ENCODE measurements at regions not wholly inside any gene's neighbourhood (a gene's known extent, or its start where the extent isn't known, plus 50 kb on each side); places are given as distances from the start of the nearest gene placed in this dataset.
"Not testable (repeated sequence)": the region's sequence is repeated elsewhere in the genome, so short reads cannot be mapped to it uniquely, and the experiment has no call there.

- no peak for DNase-seq (ENCODE audit: extremely low spot score, insufficient read length, low read depth)
- no peak for FAIRE-seq
Observed at GRCh38 chr3:16066975-16067374, 107.5 kb upstream of the GALNT15 start.

DNA sequence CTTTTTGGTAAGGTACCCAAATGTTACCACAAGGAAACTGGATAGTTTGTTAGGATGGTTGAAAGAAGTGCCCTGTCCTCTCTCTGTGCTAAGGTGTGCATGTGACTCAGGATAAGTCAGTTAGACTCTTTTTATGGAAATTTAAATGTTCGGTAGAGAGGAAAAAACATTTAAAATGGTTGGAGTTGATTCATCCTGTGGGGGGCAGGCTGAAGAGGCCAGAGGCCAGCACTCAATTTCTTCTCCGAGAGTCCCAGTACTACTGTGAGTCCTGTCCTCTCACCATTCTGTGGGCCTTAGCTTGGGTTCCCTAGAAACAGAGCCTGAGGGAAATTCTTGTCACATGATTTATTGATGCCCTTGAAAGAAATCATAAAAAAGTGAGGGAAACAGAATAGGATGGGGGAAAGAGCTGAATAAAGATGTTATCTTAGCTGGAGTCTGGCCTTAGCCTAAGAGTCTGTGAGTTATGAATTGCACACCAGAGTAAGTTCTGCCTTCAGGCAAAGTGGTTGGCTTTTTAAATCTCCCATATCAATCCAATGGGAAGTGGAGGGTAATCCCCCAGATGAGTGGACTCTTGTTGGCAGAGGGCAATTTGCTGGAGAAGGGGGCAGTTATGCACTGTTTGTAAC lies 106.5 kb upstream of the GALNT15 start:
- no peak for DNase-seq (ENCODE audit: extremely low spot score, insufficient read length, low read depth)
- FAIRE-seq = no peak

DNA sequence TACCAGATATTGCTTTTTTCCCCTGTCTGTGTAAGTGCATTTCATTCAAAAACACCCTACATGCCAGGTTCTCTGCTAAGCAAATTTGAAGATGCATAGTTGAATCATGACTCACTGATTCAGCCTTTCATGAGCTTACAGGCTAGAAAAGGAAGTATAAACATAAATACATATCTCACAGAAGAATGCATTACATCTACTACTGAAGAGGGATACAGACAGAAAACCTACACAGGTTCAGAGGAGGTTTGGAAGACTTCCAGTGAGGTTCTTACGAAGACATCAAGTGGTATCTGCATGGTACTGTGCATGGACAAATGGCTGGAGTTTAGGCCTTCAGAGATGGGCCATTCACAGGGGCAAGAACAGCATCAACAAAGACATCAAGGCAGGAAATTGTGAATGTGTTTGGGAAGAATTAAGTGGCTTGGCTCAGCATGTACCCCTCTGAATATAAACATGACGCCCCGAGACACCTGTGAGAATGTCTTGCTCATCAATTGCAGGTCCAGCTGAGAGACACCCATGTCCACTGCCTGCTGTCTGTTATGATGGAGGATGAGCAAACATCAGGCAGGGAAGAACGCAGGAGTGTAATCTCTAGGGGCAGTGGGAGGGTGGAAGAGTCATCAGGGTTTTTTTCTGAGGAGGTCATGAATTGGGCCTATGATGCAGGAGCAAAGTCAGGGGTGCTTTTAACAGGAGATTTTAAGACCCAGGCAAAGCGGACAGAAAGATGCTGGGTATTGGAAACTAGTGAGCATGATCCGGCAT lies 105.1 kb upstream of the GALNT15 start:
- FAIRE-seq = no peak
- no peak for DNase-seq (ENCODE audit: extremely low spot score, insufficient read length, low read depth)

DNA sequence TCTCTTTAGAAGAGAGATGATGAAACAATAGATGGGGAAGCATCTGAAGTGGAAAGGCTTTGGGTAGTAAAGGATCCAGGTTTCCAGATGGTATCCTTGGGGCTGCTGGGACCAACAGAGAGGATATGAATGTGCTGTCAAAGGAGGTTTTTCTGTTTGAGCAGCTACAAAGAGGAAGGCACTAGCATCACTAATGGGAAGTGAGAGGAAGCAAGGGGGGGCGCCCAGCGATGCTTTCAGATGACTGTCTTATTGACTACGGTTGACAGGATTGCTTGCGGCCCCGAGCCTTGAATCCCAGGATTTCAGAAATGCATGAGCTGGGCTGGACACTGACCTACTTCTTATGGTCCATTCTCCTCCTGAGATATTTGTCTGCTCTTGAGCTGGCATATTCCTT lies 103.8 kb upstream of the GALNT15 start:
- no peak for FAIRE-seq

DNA sequence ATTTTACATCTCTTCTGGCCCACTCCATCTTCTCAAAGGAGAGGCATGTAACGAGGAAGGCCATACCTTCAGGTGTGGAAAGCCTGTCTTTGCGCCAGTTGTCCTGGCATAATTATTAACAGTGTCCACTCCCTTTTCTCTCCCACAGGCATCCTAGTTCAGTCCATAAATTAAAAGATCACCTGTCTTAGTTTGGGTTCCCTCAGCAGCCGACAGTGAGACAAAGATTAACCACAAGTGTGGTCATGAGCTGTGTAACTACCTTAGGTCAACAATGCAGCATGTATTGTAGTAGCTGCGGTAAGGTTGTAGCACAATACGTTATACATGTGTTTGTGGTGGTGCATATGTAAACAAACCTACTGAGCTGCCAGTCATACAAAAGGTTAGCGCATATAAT lies 103.3 kb upstream of the GALNT15 start:
- no peak for FAIRE-seq
- DNase-seq (ENCODE audit: extremely low spot score, insufficient read length, low read depth) = no peak

More for the DNA sequence above, 103.8 kb upstream of the GALNT15 start:
- DNase-seq (ENCODE audit: extremely low spot score, insufficient read length, low read depth) = no peak

GRCh38 chr3:16072420-16073110 lies 101.9 kb upstream of the GALNT15 start:
- DNase-seq (ENCODE audit: extremely low spot score, insufficient read length, low read depth) (no peak), FAIRE-seq (no peak)

DNA sequence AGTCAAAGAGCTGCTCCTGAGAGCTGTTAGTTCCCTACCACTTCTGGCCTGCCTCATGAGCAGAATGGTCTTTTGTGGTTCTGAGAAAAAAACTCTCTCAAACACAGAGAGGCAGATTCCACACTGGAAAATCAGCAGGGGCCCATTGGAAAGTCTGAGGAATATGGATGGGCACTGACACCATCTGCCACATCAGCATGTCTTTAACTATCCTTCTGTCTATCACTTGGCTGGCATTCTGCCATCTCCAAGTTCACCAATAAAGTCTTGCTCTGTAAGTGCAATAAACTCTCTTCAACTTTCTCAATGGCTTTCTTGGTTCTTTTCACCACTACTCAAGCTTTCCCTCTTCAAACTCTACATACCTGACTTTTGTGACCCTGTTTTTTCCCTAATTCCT lies 101.3 kb upstream of the GALNT15 start:
- FAIRE-seq = no peak
- DNase-seq (ENCODE audit: extremely low spot score, insufficient read length, low read depth) = no peak

DNA sequence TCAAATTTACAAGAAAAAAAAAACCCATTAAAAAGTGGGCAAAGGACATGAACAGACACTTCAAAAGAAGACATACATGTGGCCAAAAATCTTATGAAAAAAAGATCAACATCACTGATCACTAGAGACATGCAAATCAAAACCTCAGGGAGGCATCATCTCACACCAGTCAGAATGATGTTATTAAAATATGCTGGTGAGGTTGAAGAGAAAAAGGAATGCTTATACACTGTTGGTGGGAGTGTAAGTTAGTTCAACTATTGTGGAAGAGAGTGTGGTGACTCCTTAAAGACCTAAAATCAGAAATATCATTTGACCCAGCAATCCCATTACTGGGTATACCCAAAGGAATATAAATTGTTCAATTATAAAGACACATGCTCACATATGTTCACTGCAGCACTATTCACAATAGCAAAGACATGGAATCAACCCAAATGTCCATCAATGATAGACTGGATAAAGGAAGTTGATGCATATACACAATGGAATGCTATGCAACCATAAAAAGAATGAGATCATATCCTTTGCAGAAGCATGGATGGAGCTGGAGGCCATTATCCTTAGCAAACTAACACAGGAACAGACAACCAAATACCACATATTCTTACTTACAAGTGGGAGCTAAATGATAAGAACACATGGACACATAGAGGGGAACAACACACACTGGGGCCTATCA lies 100.3 kb upstream of the GALNT15 start:
- not testable (repeated sequence) for FAIRE-seq; DNase-seq (ENCODE audit: extremely low spot score, insufficient read length, low read depth)

- FAIRE-seq = no peak
- DNase-seq (ENCODE audit: extremely low spot score, insufficient read length, low read depth) = no peak
Observed at GRCh38 chr3:16075647-16076046, 98.8 kb upstream of the GALNT15 start.

DNA sequence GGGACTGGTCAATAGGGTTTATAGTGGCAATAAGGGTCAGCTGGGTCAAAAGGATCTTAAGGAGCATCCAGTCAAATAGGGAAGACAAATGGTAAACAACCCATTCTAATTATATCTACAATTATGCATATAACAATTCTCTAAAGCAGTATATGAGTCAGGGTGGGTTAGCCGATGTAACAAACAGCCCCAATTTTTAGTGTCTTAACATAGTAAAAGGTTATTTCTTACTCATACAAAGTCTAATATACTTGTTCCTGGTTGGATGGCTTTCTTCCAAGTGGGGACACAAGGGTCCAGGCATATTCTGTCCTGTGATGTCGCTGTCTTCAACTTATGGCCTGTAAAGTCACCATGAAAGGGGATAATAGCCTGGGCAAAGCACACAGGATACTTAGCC lies 97.9 kb upstream of the GALNT15 start:
- no peak for FAIRE-seq
- no peak for DNase-seq (ENCODE audit: extremely low spot score, insufficient read length, low read depth)

- not testable (repeated sequence) for DNase-seq (ENCODE audit: extremely low spot score, insufficient read length, low read depth); FAIRE-seq
Observed at GRCh38 chr3:16077146-16077545, 97.3 kb upstream of the GALNT15 start.

- DNase-seq (ENCODE audit: extremely low spot score, insufficient read length, low read depth) = not testable (repeated sequence)
Observed at GRCh38 chr3:16077681-16078080, 96.8 kb upstream of the GALNT15 start.

DNA sequence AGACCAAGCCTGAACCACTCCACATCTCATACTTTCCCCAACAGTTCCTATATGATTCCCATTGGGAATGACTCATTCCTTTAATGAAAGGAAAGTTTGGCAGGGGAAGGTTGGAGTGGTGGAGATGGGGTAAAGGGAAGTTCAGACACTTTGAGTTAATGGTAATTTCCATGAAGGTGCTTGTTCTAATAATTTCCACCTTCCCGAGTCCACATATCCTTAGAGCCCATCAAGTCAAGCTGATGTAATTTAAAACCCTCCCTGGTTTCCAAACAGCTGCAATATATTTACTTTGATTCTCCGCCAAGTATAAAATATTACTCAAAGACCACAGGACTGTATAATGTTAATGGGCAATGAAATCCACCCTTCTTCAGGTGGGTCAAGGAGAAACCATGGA lies 95.0 kb upstream of the GALNT15 start:
- FAIRE-seq (no peak), DNase-seq (ENCODE audit: extremely low spot score, insufficient read length, low read depth) (no peak)

More at GRCh38 chr3:16077681-16078080, 96.8 kb upstream of the GALNT15 start:
- FAIRE-seq = not testable (repeated sequence)

DNA sequence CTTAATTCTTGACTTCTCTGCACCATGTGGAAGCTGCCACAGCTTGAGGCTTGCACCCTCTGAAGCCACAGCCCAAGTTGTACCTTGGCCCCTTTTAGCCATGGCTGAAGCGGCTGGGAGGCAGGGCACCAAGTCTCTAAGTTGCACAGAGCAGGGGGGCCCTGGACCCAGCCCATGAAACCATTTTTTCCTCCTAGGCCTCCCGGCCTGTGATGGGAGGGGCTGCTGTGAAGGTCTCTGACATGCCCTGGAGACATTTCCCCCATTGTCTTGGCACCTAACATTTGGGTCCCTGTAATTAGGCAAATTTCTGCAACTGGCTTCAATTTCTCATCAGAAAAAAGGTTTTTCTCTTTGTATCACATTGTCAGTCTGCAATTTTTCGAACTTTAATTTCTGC lies 92.8 kb upstream of the GALNT15 start:
- DNase-seq (ENCODE audit: extremely low spot score, insufficient read length, low read depth) (no peak), FAIRE-seq (no peak)

GRCh38 chr3:16084887-16085286 lies 89.6 kb upstream of the GALNT15 start:
- DNase-seq (ENCODE audit: extremely low spot score, insufficient read length, low read depth) (no peak), FAIRE-seq (no peak)

GRCh38 chr3:16085410-16085809 lies 89.1 kb upstream of the GALNT15 start:
- DNase-seq (ENCODE audit: extremely low spot score, insufficient read length, low read depth) = no peak
- no peak for FAIRE-seq

DNA sequence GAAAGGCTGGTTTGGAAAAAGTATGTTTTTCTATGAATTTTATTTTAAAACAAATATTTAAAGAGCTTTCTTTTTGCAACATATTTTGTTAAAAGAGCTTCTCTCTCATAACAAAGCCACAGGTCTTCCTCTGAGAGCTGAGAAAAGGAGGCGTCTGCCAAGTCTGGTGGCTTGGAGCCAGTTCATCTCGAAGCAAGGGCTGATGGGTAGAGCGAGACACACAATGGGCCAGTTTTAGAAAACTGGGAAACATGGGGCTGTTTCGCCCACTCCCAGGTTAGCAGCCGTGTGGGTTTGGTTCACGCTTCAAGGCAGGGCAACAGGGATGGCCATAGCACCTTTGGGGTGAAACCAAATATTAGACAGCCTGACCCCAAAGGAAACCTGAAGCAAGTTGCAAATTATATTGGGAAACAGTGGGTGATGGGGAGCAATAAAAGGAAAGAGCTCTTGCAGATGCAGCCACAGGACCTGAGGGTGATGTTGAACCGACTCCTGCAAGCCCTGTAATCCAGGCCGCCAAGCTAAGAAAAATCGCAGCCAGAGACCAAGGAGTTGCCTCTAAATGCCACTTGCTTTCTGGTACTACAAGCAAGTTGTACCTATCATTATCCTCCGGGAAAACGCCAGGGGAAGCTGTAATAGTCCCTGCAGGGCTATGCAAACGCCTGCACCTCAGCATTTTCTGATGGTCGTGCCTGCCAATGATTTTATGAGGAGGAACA lies 88.4 kb upstream of the GALNT15 start:
- no peak for DNase-seq (ENCODE audit: extremely low spot score, insufficient read length, low read depth)
- FAIRE-seq = no peak

DNA sequence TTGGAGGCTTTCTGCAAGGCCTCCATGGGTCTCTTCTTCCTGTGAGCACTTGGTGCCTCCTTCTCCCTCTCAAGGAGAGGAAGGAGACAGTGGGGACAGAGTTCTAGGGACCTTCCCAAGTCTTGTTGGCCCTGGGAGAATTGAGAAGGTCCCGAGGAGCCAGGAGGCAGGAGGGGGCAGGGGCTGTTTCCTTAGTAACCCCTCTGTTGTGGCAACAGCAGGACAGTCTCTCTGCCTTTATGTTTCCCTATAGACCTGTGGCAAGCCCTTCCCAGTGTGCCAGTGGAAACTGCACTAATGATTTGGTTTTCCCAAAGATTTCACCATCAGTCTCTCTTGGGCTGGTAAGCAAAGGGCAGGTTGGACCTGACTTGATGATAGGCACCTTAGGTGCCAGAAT lies 87.8 kb upstream of the GALNT15 start:
- no peak for FAIRE-seq
- no peak for DNase-seq (ENCODE audit: extremely low spot score, insufficient read length, low read depth)

GRCh38 chr3:16088496-16088895 lies 86.0 kb upstream of the GALNT15 start:
- no peak for DNase-seq (ENCODE audit: extremely low spot score, insufficient read length, low read depth)
- no peak for FAIRE-seq

DNA sequence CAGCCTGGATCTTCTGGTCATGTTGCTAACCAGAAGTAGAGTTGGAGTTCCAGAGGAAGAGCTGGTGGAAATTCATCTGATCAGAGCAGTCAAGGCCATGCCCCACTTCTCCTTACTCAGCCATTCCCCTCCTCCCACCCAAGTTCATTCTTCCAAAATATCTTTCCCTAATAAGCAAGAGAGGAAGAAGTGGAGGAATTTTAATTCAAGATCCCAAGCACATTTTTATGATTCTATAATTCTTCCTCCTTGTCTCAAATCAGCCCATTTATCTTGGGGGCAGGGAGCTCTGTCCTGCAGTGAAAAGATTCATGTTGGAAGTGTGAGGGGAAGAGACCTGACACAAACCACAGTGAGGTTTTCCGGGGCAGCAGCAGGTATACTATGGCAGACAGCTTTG lies 85.0 kb upstream of the GALNT15 start:
- DNase-seq (ENCODE audit: extremely low spot score, insufficient read length, low read depth) (no peak), FAIRE-seq (no peak)
